ENCODE measurements at regions not wholly inside any gene's neighbourhood (a gene's known extent, or its start where the extent isn't known, plus 50 kb on each side); places are given as distances from the start of the nearest gene placed in this dataset.

DNA sequence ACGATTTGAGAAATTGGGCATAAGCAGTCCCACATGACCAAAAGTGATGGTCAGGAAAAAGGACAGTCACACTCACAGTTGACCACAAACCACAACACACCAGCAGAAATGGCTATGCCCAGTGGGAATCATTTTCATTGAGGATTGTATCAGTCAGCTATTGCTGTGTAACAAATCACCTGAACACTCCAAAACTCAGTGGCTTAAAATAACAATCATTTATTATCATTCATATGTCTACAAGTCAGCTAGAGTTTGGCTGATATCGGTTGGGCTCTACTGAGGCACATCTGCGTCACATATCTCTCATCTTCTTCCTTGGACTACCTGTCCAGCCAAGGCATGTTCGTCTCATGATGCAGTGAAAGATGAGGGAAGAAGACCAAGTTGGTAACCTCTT is 93.3 kb downstream of the CMC2 start:
- Histone ChIP-seq H4K20me1 (ENCODE audit: control insufficient read depth, extremely low read depth, insufficient read depth, low read length) (no peaks in the 10 kb centered on the region), H3K9ac (ENCODE audit: control insufficient read depth, extremely low read depth, insufficient read depth, low read length) (no peak overlapping the region), H3K36me3 (ENCODE audit: control insufficient read depth in 2 of 2, extremely low read depth in 1 of 2, insufficient read depth in 2 of 2, low read length in 2 of 2) (no peaks in the 10 kb centered on the region), H3K4me3 (ENCODE audit: control insufficient read depth in 2 of 3, extremely low read depth in 1 of 3, insufficient read depth in 2 of 3, low read depth in 1 of 3, low read length in 3 of 3) (no peak overlapping the region), H3K9me3 (ENCODE audit: control insufficient read depth, low read depth, low read length) (peaks cover 2% of the 10 kb centered on the region), H3K9me1 (ENCODE audit: control insufficient read depth, extremely low read depth, insufficient read depth, low read length) (no peaks in the 10 kb centered on the region), H2AFZ (ENCODE audit: control insufficient read depth, low read length) (no peak overlapping the region), H3K27ac (ENCODE audit: control insufficient read depth, insufficient read depth, low read length) (no peak overlapping the region), H3K4me2 (ENCODE audit: control insufficient read depth, extremely low read depth, insufficient read depth, low read depth, low read length) (no peak overlapping the region), H3K4me1 (ENCODE audit: control insufficient read depth, extremely low read depth, insufficient read depth, low read length) (no peaks in the 10 kb centered on the region), H3K79me2 (ENCODE audit: control insufficient read depth, insufficient read depth, low read length) (no peaks in the 10 kb centered on the region), H3K27me3 (ENCODE audit: control insufficient read depth, extremely low read depth, insufficient read depth, low read length) (peaks cover 3% of the 10 kb centered on the region)
- TF ChIP-seq EZH2 (IDR thresholded peaks at IDR 0.05; ENCODE audit: low read length) = no peak
- TF ChIP-seq, protein P1, sequence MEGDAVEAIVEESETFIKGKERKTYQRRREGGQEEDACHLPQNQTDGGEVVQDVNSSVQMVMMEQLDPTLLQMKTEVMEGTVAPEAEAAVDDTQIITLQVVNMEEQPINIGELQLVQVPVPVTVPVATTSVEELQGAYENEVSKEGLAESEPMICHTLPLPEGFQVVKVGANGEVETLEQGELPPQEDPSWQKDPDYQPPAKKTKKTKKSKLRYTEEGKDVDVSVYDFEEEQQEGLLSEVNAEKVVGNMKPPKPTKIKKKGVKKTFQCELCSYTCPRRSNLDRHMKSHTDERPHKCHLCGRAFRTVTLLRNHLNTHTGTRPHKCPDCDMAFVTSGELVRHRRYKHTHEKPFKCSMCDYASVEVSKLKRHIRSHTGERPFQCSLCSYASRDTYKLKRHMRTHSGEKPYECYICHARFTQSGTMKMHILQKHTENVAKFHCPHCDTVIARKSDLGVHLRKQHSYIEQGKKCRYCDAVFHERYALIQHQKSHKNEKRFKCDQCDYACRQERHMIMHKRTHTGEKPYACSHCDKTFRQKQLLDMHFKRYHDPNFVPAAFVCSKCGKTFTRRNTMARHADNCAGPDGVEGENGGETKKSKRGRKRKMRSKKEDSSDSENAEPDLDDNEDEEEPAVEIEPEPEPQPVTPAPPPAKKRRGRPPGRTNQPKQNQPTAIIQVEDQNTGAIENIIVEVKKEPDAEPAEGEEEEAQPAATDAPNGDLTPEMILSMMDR (optimal IDR thresholded peaks at IDR 0.05 in 1 of 3, IDR thresholded peaks at IDR 0.05 in 1 of 3, conservative IDR thresholded peaks at IDR 0.05 in 1 of 3; ENCODE audit: extremely low read depth in 1 of 3, insufficient read depth in 2 of 3, low read length in 3 of 3) = no peak
- DNase-seq (ENCODE audit: low read depth, low spot score) (no peak), FAIRE-seq (no peak)
- dilution Hi-C loops (cut with MboI; ENCODE audit: extremely low pct_ligation_motif_present, low sequenced_read_pairs) = no loop called here

DNA sequence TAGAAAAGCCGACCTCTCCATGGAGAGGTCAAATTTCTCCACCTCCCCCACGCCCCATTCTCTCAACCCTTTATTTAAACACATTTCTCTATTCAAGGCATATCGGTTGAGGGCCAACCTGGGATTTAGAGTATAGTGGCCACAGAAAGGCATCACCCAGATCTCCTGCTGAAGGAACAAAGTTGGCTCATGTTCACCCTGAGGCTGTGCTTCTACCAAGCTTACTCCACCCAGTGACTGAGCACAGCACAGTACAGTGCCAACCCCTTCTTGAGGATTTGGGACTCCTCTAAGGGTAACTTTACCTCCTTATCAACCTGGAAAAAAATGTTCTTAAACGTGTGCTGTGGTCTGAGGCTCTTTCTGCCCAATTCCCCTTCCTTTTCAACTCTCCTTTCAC is 94.0 kb downstream of the CMC2 start:
- no peak for TF ChIP-seq EZH2 (IDR thresholded peaks at IDR 0.05; ENCODE audit: low read length)
- TF ChIP-seq, protein P1 (optimal IDR thresholded peaks at IDR 0.05 in 1 of 3, IDR thresholded peaks at IDR 0.05 in 1 of 3, conservative IDR thresholded peaks at IDR 0.05 in 1 of 3; ENCODE audit: extremely low read depth in 1 of 3, insufficient read depth in 2 of 3, low read length in 3 of 3) = no peak
- H4K20me1 ChIP-seq (ENCODE audit: control insufficient read depth, extremely low read depth, insufficient read depth, low read length) = no peaks in the 10 kb centered on the region
- peaks cover 3% of the 10 kb centered on the region for H3K27me3 ChIP-seq (ENCODE audit: control insufficient read depth, extremely low read depth, insufficient read depth, low read length)
- no peaks in the 10 kb centered on the region for H3K9me1 ChIP-seq (ENCODE audit: control insufficient read depth, extremely low read depth, insufficient read depth, low read length)
- H3K9ac ChIP-seq (ENCODE audit: control insufficient read depth, extremely low read depth, insufficient read depth, low read length) = no peak overlapping the region
- dilution Hi-C loops (cut with MboI; ENCODE audit: extremely low pct_ligation_motif_present, low sequenced_read_pairs) = no loop called here
- no peak overlapping the region for H2AFZ ChIP-seq (ENCODE audit: control insufficient read depth, low read length)
- H3K9me3 ChIP-seq (ENCODE audit: control insufficient read depth, low read depth, low read length) = peaks cover 2% of the 10 kb centered on the region
- no peak overlapping the region for H3K4me3 ChIP-seq (ENCODE audit: control insufficient read depth in 2 of 3, extremely low read depth in 1 of 3, insufficient read depth in 2 of 3, low read depth in 1 of 3, low read length in 3 of 3)
- no peaks in the 10 kb centered on the region for H3K79me2 ChIP-seq (ENCODE audit: control insufficient read depth, insufficient read depth, low read length)
- DNase-seq (ENCODE audit: low read depth, low spot score) (no peak), FAIRE-seq (peak; percentile 77)
- no peak overlapping the region for H3K4me2 ChIP-seq (ENCODE audit: control insufficient read depth, extremely low read depth, insufficient read depth, low read depth, low read length)
- no peaks in the 10 kb centered on the region for H3K4me1 ChIP-seq (ENCODE audit: control insufficient read depth, extremely low read depth, insufficient read depth, low read length)
- no peaks in the 10 kb centered on the region for H3K36me3 ChIP-seq (ENCODE audit: control insufficient read depth in 2 of 2, extremely low read depth in 1 of 2, insufficient read depth in 2 of 2, low read length in 2 of 2)
- no peak overlapping the region for H3K27ac ChIP-seq (ENCODE audit: control insufficient read depth, insufficient read depth, low read length)
